A549 (cell line): ENCODE measurements at regions not wholly inside any gene's neighbourhood (a gene's known extent, or its start where the extent isn't known, plus 50 kb on each side); places are given as distances from the start of the nearest gene placed in this dataset.

ENCODE experiments used
- ATAC-seq, 2 experiments: fragments of 200-7000 bp in 1 of 2; fragments of >200 bp in 1 of 2; cut with Nextera tagmentation in 1 of 2; cut with Tn5 transposase in 1 of 2; 3 replicates each; pipeline versions ENCODE4 v1.8.0 to v1.9.1; 2018 to 2020; ENCODE audit warnings: mild to moderate bottlenecking in 1 of 2, moderate library complexity in 1 of 2
- CTCF ChIA-PET: fragments of 300-600 bp; sonication (Branson Sonifier 250); formaldehyde crosslinking; extraction: SDS; loops from one replicate; lab custom pipeline; 2021; ENCODE audit warnings: antibody characterized with exemption, inconsistent platforms; lab: Yijun Ruan, JAX
- POLR2A ChIA-PET: fragments of 350-600 bp; formaldehyde crosslinking; extraction: SDS; loops from one replicate; lab custom pipeline; 2021; ENCODE audit warnings: antibody characterized with exemption, inconsistent platforms; lab: Yijun Ruan, JAX
- DNase-seq, 2 experiments: peaks; one replicate each; pipeline versions ENCODE4 v3.0.0 to v3.0.0-alpha.2; 2011 to 2016; ENCODE audit warnings: low read depth in 1 of 2, low spot score in 1 of 2
- FAIRE-seq: peaks from 2 replicates; lab custom pipeline; 2011; peaks lifted over from hg19 to GRCh38; lab: Jason Lieb, UNC
- H3K27ac ChIP-seq, 2 experiments: fragments of >200 bp; sonication (Bioruptor Twin); formaldehyde crosslinking; 3 replicates each; pipeline ENCODE4 v1.5.1; 2016 to 2017
- H3K4me1 ChIP-seq: fragments of >200 bp; sonication (Bioruptor Twin); formaldehyde crosslinking; 3 replicates; pipeline ENCODE4 v1.6.1; 2016
- H3K4me2 ChIP-seq: fragments of >200 bp; sonication (Bioruptor Twin); formaldehyde crosslinking; 3 replicates; pipeline ENCODE4 v1.6.1; 2016
- H3K4me3 ChIP-seq: fragments of >200 bp; sonication (Bioruptor Twin); formaldehyde crosslinking; 3 replicates; pipeline ENCODE4 v1.5.1; 2016
- H3K9me3 ChIP-seq: fragments of >200 bp; sonication (Bioruptor Twin); formaldehyde crosslinking; 3 replicates; pipeline ENCODE4 v1.6.1; 2016
- BHLHE40 ChIP-seq: IDR thresholded peaks from 2 replicates; pipeline ENCODE4 v1.6.1; 2012; ENCODE audit warnings: low read depth, low read length, inconsistent platforms
- CBX8 ChIP-seq: fragments of 200-600 bp; sonication (generic); IDR thresholded peaks from 2 replicates; pipeline ENCODE4 v1.6.1; 2016
- CHD2 ChIP-seq: fragments of 150-350 bp; IDR thresholded peaks from 2 replicates; pipeline ENCODE4 v1.6.1; 2014; ENCODE audit warnings: low read length; ENCODE audit not compliant: partially characterized antibody
- EP300 ChIP-seq, 2 experiments: fragments of >200 bp; sonication (Bioruptor Twin); formaldehyde crosslinking; IDR thresholded peaks; 2 replicates in 1 of 2; 3 replicates in 1 of 2; pipeline ENCODE4 v1.6.1; 2016 to 2017
- FOXS1 ChIP-seq: fragments of 250-450 bp; sonication (Bioruptor Pico); IDR thresholded peaks from 2 replicates; pipeline ENCODE4 v1.5.0; 2020; ENCODE audit warnings: mild to moderate bottlenecking, moderate library complexity
- HDAC2 ChIP-seq: fragments of 200-600 bp; sonication (generic); IDR thresholded peaks from 2 replicates; pipeline ENCODE4 v1.6.1; 2016
- HEYL ChIP-seq: fragments of 250-450 bp; sonication (Bioruptor Pico); IDR thresholded peaks from 2 replicates; pipeline ENCODE4 v1.8.0; 2021; ENCODE audit warnings: mild to moderate bottlenecking, moderate library complexity
- JUN ChIP-seq, 2 experiments: fragments of >200 bp; sonication (Bioruptor Twin); formaldehyde crosslinking; IDR thresholded peaks; 2 replicates in 1 of 2; 3 replicates in 1 of 2; pipeline ENCODE4 v1.6.1; 2016 to 2017
- KDM5A ChIP-seq: fragments of 200-600 bp; sonication (generic); IDR thresholded peaks from 2 replicates; pipeline ENCODE4 v1.6.1; 2016; ENCODE audit warnings: antibody characterized with exemption, mild to moderate bottlenecking
- MAFK ChIP-seq: fragments of 450-650 bp; IDR thresholded peaks from 2 replicates; pipeline ENCODE4 v1.6.1; 2014; ENCODE audit not compliant: partially characterized antibody
- MAX ChIP-seq: IDR thresholded peaks from 2 replicates; pipeline ENCODE4 v1.6.1; 2012
- MAZ ChIP-seq: fragments of 150-350 bp; IDR thresholded peaks from 2 replicates; pipeline ENCODE4 v1.6.1; 2014; ENCODE audit warnings: antibody characterized with exemption, low read depth, low read length, borderline replicate concordance
- MYC ChIP-seq: IDR thresholded peaks from 2 replicates; pipeline ENCODE4 v1.6.1; 2012; ENCODE audit warnings: mild to moderate bottlenecking, inconsistent platforms, low read length, improper control_type of control experiment, borderline replicate concordance
- NFE2L2 ChIP-seq: fragments of 150-350 bp; conservative IDR thresholded peaks from 2 replicates; pipeline ENCODE4 v1.6.1; 2014; ENCODE audit warnings: low read length
- NR3C1 ChIP-seq: fragments of >200 bp; sonication (Bioruptor Twin); formaldehyde crosslinking; IDR thresholded peaks from 3 replicates; pipeline ENCODE4 v1.6.1; 2017
- PBX3 ChIP-seq: IDR thresholded peaks from 2 replicates; pipeline ENCODE4 v1.6.1; 2012
- POLR2A ChIP-seq: IDR thresholded peaks from 2 replicates; pipeline ENCODE4 v1.6.1; 2012; ENCODE audit warnings: mild to moderate bottlenecking, low read length
- RCOR1 ChIP-seq: fragments of 150-350 bp; IDR thresholded peaks from 2 replicates; pipeline ENCODE4 v1.6.1; 2014; ENCODE audit warnings: antibody characterized with exemption, low read length, low read depth
- REST ChIP-seq: fragments of 200-600 bp; sonication (generic); IDR thresholded peaks from 2 replicates; pipeline ENCODE4 v1.6.1; 2016; ENCODE audit warnings: antibody characterized with exemption, mild to moderate bottlenecking, moderate library complexity
- RNF2 ChIP-seq: fragments of 200-600 bp; sonication (generic); IDR thresholded peaks from 2 replicates; pipeline ENCODE4 v1.6.1; 2016; ENCODE audit warnings: low read depth, mild to moderate bottlenecking, antibody characterized with exemption, moderate library complexity, borderline replicate concordance
- SMC3 ChIP-seq: fragments of >200 bp; sonication (Bioruptor Twin); formaldehyde crosslinking; IDR thresholded peaks from 3 replicates; pipeline ENCODE4 v1.6.1; 2018; ENCODE audit warnings: inconsistent platforms
- TFCP2L1 ChIP-seq: fragments of 250-450 bp; sonication (Bioruptor Pico); IDR thresholded peaks from 2 replicates; pipeline ENCODE4 v1.5.0; 2021; ENCODE audit warnings: mild to moderate bottlenecking
- ZFP36 ChIP-seq: fragments of 450-650 bp; IDR thresholded peaks from 2 replicates; pipeline ENCODE4 v1.6.1; 2014; ENCODE audit warnings: borderline replicate concordance; ENCODE audit not compliant: partially characterized antibody
- WGBS: methylation state at CpG from one replicate; pipeline ENCODE4 v1.1.6; 2017; ENCODE audit errors: missing lambda C conversion rate; 5-methylcytosine and 5-hydroxymethylcytosine counted together
- TF ChIP-seq, protein P1 (sequence below): fragments of 250-450 bp; sonication (Bioruptor Pico); IDR thresholded peaks from 2 replicates; pipeline ENCODE4 v1.5.0; 2020; ENCODE audit warnings: low read depth, mild to moderate bottlenecking, moderate library complexity
- TF ChIP-seq, protein P2 (sequence below): fragments of 450-650 bp; IDR thresholded peaks from 2 replicates; pipeline ENCODE4 v1.6.1; 2014; ENCODE audit warnings: antibody characterized with exemption

GRCh38 chrX:73348977-73349376 is 97.9 kb upstream of the CDX4 start:
- ChIA-PET CTCF (no interaction called here), POLR2A (no interaction called here)
- WGBS = 0% methylated on average over 1 of the region's 1 CpG
- FAIRE-seq (peak; percentile 32), DNase-seq (no peak), ATAC-seq (no peak)
- Histone ChIP-seq H3K4me3 (no peak overlapping the region), H3K4me1 (no peaks in the 10 kb centered on the region), H3K27ac (no peak overlapping the region), H3K9me3 (no peaks in the 10 kb centered on the region), H3K4me2 (no peak overlapping the region)
- TF ChIP-seq EP300 (IDR thresholded peaks at IDR 0.05) = no peak
- no peak for TF ChIP-seq RNF2
- TF ChIP-seq PBX3 = no peak
- no peak for TF ChIP-seq ZFP36
- TF ChIP-seq, protein P1, sequence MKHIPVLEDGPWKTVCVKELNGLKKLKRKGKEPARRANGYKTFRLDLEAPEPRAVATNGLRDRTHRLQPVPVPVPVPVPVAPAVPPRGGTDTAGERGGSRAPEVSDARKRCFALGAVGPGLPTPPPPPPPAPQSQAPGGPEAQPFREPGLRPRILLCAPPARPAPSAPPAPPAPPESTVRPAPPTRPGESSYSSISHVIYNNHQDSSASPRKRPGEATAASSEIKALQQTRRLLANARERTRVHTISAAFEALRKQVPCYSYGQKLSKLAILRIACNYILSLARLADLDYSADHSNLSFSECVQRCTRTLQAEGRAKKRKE = no peak
- no peak for TF ChIP-seq JUN (IDR thresholded peaks at IDR 0.05)
- TF ChIP-seq HDAC2 = no peak
- no peak for TF ChIP-seq CBX8
- TF ChIP-seq POLR2A = no peak

- POLR2A ChIA-PET = no interaction called here
Observed at GRCh38 chrX:73337366-73337765, 109.5 kb upstream of the CDX4 start.

More at GRCh38 chrX:73337366-73337765, 109.5 kb upstream of the CDX4 start:
- H3K4me2 ChIP-seq = no peak overlapping the region
- no peak overlapping the region for H3K27ac ChIP-seq
- no peaks in the 10 kb centered on the region for H3K9me3 ChIP-seq
- H3K4me1 ChIP-seq = no peaks in the 10 kb centered on the region
- TF ChIP-seq, protein P2, sequence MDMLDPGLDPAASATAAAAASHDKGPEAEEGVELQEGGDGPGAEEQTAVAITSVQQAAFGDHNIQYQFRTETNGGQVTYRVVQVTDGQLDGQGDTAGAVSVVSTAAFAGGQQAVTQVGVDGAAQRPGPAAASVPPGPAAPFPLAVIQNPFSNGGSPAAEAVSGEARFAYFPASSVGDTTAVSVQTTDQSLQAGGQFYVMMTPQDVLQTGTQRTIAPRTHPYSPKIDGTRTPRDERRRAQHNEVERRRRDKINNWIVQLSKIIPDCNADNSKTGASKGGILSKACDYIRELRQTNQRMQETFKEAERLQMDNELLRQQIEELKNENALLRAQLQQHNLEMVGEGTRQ = no peak
- TF ChIP-seq NR3C1 (no peak), MYC (no peak), BHLHE40 (no peak), MAZ (no peak), TFCP2L1 (CRISPR knock-in tag) (no peak), NFE2L2 (no peak), MAFK (no peak), SMC3 (no peak), CHD2 (no peak), MAX (no peak), REST (no peak), POLR2A (no peak), RCOR1 (no peak), HEYL (CRISPR knock-in tag) (no peak), KDM5A (no peak), FOXS1 (no peak)
- TF ChIP-seq, all 56 proteins: peak for 0
- no peak for DNase-seq
- CTCF ChIA-PET = no interaction called here
- no peak overlapping the region for H3K4me3 ChIP-seq
- WGBS = 2% methylated on average over 3 of the region's 3 CpGs
- FAIRE-seq = no peak
- no peak for ATAC-seq
